Fibroblast of villous mesenchyme (primary cell): ENCODE measurements at regions not wholly inside any gene's neighbourhood (a gene's known extent, or its start where the extent isn't known, plus 50 kb on each side); places are given as distances from the start of the nearest gene placed in this dataset.
A peak's percentile ranks its signal among the peaks of the same experiment; 100 is the strongest.
"Not testable (repeated sequence)": the region's sequence is repeated elsewhere in the genome, so short reads cannot be mapped to it uniquely, and the experiment has no call there.

Experiments
- DNase-seq: peaks from one replicate; pipeline ENCODE4 v3.0.0-alpha.2; 2010; ENCODE audit warnings: low read depth
- H3K4me3 ChIP-seq: 2 replicates; pipeline ENCODE4 v1.5.1; 2011; ENCODE audit warnings: low read depth, mild to moderate bottlenecking, low read length
- CTCF ChIP-seq: IDR thresholded peaks from 2 replicates; pipeline ENCODE4 v1.5.1; 2012; ENCODE audit warnings: low read depth, mild to moderate bottlenecking, low read length; ENCODE audit not compliant: insufficient read depth

GRCh38 chr4:111434586-111434985 is 710.7 kb upstream of the FAM241A start:
- peak; percentile 2 for DNase-seq
- H3K4me3 ChIP-seq: no peak overlapping the region
- no peak for TF ChIP-seq CTCF

GRCh38 chr4:111435986-111436744 is 709.1 kb upstream of the FAM241A start:
- TF ChIP-seq CTCF: no peak
- H3K4me3 ChIP-seq: no peak overlapping the region
- DNase-seq: peak; percentile 1

GRCh38 chr4:111441687-111442086 is 703.6 kb upstream of the FAM241A start:
- no peak overlapping the region for H3K4me3 ChIP-seq
- TF ChIP-seq CTCF: no peak
- DNase-seq: no peak

- not testable (repeated sequence) for H3K4me3 ChIP-seq, DNase-seq
These were observed 700.4 kb upstream of the FAM241A start for GRCh38 chr4:111444836-111445235.

- no peak for TF ChIP-seq CTCF
- DNase-seq: no peak
- no peak overlapping the region for H3K4me3 ChIP-seq
These were observed 695.6 kb upstream of the FAM241A start for GRCh38 chr4:111449657-111450056.

GRCh38 chr4:111450867-111451266 is 694.4 kb upstream of the FAM241A start:
- no peak for TF ChIP-seq CTCF
- no peak for DNase-seq

GRCh38 chr4:111453216-111453615 is 692.0 kb upstream of the FAM241A start:
- no peak for TF ChIP-seq CTCF
- no peak for DNase-seq
- H3K4me3 ChIP-seq: no peak overlapping the region

More at GRCh38 chr4:111450867-111451266, 694.4 kb upstream of the FAM241A start:
- H3K4me3 ChIP-seq: no peak overlapping the region
